IPS-20b (cell line): ENCODE measurements at regions not wholly inside any gene's neighbourhood (a gene's known extent, or its start where the extent isn't known, plus 50 kb on each side); places are given as distances from the start of the nearest gene placed in this dataset.
"Not testable (repeated sequence)": the region's sequence is repeated elsewhere in the genome, so short reads cannot be mapped to it uniquely, and the experiment has no call there.

Experiments
- H3K27ac ChIP-seq: one replicate; pipeline ENCODE4 v1.5.1; 2013; ENCODE audit warnings: low read length
- H3K27me3 ChIP-seq: 2 replicates; pipeline ENCODE4 v1.6.1; 2013; ENCODE audit warnings: mild to moderate bottlenecking, low read length, inconsistent platforms; ENCODE audit not compliant: insufficient read depth
- H3K36me3 ChIP-seq: 2 replicates; pipeline ENCODE4 v1.6.1; 2013; ENCODE audit warnings: low read depth, mild to moderate bottlenecking, inconsistent platforms, low read length, moderate library complexity; ENCODE audit not compliant: insufficient read depth
- H3K4me1 ChIP-seq: 2 replicates; pipeline ENCODE4 v1.6.1; 2013; ENCODE audit warnings: mild to moderate bottlenecking, control low read depth, inconsistent platforms, low read length, moderate library complexity; ENCODE audit not compliant: insufficient read depth
- H3K4me3 ChIP-seq: 2 replicates; pipeline ENCODE4 v1.5.1; 2013; ENCODE audit warnings: mild to moderate bottlenecking, low read length, inconsistent platforms
- H3K9ac ChIP-seq: 2 replicates; pipeline ENCODE4 v1.6.1; 2013; ENCODE audit warnings: low read depth, mild to moderate bottlenecking, inconsistent platforms, low read length, moderate library complexity
- H3K9me3 ChIP-seq: 2 replicates; pipeline ENCODE4 v1.6.1; 2013; ENCODE audit warnings: mild to moderate bottlenecking, low read depth, low read length, inconsistent platforms; ENCODE audit not compliant: insufficient read depth

- not testable (repeated sequence) for H3K27ac ChIP-seq, H3K9me3 ChIP-seq, H3K4me1 ChIP-seq, H3K4me3 ChIP-seq, H3K9ac ChIP-seq, H3K36me3 ChIP-seq, H3K27me3 ChIP-seq
These were observed 51.5 kb upstream of the MBNL1 start for GRCh38 chr3:152216960-152217865.

GRCh38 chr3:152218602-152219001 lies 50.1 kb upstream of the MBNL1 start:
- no peaks in the 10 kb centered on the region for H3K27me3 ChIP-seq
- H3K9me3 ChIP-seq = no peaks in the 10 kb centered on the region
- H3K4me3 ChIP-seq = no peak overlapping the region
- H3K9ac ChIP-seq = no peak overlapping the region
- no peak overlapping the region for H3K27ac ChIP-seq
- 0 out of 2 replicates have a peak, but pooled peaks cover under 1% of the 10 kb centered on the region for H3K4me1 ChIP-seq
- H3K36me3 ChIP-seq = no peaks in the 10 kb centered on the region
